Left renal cortex interstitium (tissue), 4 donors: ENCODE measurements at regions not wholly inside any gene's neighbourhood (a gene's known extent, or its start where the extent isn't known, plus 50 kb on each side); places are given as distances from the start of the nearest gene placed in this dataset.

Experiments used
- DNase-seq, 4 donors: peaks; one replicate each; pipeline ENCODE4 v3.0.0-alpha.2; 2013; ENCODE audit warnings: low read depth in 4 of 4, low spot score in 2 of 4, missing footprints in 1 of 4

DNA sequence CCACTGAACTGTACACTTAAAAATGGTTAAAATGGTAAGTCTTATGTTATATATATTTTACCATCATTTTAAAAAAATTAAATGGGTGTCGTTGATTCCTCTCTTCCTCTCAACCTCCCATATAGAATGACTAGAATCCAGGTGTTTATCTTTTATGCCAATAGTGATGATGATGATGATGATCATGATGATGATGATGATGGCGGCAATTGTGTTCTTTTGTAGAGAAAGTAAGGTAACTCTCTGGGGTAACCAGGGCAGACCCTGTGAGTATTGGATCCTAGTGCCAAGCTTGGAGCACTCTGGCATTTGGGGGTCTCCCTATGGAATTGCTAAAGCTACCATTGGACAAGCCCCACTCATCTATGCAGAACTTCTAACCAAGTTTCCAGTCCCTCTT is 113.6 kb downstream of the GLI2 start:
- DNase-seq = no peak

- DNase-seq = no peak
Measured at GRCh38 chr2:120850551-120850950, 114.9 kb downstream of the GLI2 start.

DNA sequence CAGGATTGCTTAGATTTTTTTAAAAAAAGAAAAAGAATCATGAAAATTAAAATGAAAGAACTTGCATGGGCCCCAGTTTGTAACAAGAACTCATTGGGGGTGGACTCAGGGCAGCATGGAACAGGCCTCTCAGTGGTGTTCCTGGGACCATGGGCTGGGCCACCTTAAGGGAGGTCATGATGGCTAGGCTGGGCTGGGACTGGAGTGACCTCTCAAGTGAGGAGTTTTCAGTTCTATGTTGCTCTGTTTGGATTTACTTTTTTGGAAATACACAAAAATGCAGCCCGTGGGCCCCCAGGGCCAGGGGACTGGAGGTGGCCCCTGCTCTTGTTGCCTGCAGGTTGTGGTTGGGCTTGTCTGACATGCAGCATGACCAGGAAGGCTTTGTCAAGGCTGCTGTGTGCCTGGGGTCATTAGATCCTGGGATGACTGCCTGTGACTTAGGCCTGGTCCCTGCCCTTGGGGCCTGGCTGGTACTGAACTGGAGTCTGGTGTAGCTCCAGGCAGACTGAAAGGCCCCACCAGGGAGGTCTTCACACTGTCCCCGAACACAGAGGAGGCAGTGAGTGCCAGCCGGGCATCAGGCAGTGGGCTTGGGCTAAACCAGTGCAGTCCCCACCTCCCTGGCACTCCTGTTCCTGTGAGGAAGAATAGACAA is 115.6 kb downstream of the GLI2 start:
- DNase-seq = no peak

DNA sequence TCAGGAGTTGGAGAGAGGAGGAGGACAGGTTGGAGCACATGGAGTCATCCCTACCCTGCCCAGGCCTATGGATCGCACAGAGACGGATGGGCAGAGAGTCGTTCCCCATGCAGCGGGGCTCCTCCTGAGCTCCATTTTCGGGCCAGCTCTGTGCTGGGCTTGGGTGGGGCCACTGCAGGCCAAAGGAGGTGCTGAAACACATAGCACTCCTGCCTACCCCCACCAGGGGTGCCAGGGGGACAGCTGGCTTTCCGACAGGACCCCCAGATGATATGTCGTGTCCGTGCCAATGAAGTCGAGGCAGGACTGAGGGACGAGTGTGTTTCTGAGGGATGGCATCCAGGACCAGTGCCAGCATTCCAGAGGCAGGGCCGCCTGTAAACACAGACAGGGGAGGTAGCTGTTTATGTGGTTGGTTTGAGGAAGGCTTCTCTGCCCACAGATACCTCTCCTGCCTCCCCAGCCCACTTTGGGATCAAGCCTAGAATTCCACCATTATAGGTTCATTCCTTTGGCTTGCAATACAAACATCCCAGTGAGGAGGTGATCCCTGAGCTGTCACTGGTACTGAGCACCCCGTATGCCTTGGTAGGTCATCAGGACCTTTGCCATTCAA is 116.6 kb downstream of the GLI2 start:
- no peak for DNase-seq

DNA sequence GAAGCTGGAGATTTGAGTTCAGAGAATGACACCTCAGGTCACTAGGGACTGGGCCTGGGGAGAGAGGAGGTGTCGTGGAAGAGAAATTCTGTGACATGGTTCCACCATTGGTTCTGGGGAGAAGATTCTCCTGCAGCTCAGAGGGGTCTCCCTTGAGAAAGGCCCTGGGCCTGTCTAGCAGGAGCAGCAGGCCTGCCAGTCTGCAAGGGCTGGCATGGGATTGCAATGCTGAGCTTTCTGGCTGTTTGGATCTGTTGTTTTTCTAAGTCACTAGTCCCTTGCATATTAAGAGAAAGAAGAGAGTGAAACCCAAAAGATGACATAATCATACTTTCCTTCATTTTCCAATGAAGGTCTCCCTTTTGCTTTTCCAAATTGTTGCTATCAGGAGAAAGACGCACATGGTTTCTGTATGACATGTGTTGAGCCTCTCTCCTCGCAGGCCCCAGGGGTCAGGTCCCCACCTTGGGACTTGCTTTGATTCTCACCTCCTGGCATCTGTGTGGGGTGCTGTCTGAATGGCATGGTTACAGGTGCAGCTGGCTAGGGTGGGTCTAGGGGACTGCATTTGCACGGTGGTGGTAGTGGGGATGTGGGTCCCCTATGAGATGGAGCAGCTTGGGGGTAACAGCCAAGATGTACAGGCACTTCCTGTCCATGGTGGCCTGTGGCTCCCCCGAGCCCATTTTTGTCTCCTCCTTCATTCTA is 117.8 kb downstream of the GLI2 start:
- no peak for DNase-seq

DNA sequence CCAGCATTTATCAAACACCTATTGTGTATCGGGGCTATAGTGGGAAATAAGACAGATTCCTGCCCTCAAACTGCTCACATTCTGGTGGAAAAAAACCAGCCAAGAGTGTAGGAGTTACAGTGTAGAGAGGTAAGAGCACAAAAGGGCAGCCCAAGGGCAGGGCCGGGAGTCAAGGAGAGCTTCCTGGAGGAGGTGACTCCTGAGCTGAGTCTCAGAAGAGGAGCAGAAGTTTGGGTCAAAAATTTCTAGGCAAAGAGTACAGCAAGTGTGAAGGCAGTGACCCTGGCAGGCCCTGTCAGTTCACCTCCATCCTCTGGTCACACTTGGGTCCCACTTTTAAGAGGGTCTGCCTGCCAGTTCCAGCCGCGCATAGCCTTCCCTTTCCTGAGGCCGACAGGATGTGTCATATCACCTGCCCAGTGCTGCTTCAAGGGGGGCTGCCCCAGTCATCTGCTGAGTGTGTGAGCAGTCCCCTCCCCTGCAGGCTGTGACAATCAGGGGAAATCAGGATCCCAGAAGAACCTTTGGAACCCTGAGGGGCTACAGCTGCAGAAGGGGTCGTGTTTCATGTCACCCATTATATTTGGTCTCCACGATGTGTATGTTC is 118.4 kb downstream of the GLI2 start:
- DNase-seq = no peak

- no peak for DNase-seq
Measured at GRCh38 chr2:120854766-120855530, 119.3 kb downstream of the GLI2 start.

DNA sequence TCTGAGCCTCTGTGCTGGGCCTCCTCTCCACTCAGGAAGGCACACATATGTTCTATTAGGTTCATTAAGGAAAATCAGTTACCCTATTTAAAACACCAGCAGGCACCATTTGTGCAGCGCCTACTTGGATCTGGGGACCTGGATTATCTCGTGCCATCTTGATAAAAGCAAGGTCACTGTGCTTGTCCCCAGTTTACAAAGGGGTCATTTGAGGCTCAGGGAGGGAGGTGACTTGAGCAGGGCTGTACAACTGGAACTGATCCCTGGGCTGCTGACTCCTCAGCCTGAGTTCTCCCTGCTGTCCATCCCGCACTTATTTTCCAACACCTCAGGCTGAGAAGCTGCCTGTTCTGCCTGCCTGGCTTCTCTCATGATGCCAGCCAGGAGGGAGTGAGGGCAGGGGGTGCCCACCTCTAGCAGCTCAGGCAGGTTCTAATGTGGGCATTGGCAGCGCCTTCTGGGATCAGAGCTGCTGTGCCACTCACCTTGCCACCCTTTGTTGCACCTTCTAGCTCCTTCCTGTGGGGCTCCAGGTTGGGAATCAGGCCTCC is 120.3 kb downstream of the GLI2 start:
- no peak for DNase-seq

DNA sequence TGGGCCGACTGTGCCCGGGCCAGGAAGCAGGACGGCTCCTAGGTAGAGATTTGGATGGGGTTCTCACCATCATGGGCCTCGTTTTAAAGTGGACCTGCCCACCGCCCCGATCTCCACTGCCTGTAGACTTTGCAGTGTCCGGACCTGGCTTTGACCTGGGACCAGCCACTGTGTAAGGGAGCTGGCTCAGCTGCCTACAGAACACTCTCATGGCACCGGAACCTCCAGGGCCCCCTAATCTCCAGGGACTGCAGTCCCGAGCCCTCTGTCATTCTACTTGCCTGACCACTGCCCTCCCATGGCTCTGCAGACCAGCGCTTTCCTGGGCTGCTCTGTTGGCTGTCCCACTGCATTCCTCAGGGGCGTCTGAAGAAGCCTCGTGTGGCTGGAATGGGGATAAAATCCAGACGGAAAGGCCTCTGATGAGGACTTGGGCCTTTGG is 120.8 kb downstream of the GLI2 start:
- no peak for DNase-seq

- DNase-seq = no peak
Measured at GRCh38 chr2:120857422-120857821, 121.8 kb downstream of the GLI2 start.

GRCh38 chr2:120857931-120858330 is 122.3 kb downstream of the GLI2 start:
- DNase-seq = no peak

- no peak for DNase-seq
Measured at GRCh38 chr2:120858361-120859106, 122.9 kb downstream of the GLI2 start.

GRCh38 chr2:120859128-120859527 is 123.5 kb downstream of the GLI2 start:
- peak in 1 of 4 donors; percentile 31 for DNase-seq

- no peak for DNase-seq
Measured at GRCh38 chr2:120859814-120860578, 124.3 kb downstream of the GLI2 start.

GRCh38 chr2:120860579-120860922 is 124.9 kb downstream of the GLI2 start:
- DNase-seq = no peak

- DNase-seq = no peak
Measured at GRCh38 chr2:120861191-120861575, 125.5 kb downstream of the GLI2 start.

- DNase-seq = no peak
Measured at GRCh38 chr2:120861576-120862191, 126.0 kb downstream of the GLI2 start.

DNA sequence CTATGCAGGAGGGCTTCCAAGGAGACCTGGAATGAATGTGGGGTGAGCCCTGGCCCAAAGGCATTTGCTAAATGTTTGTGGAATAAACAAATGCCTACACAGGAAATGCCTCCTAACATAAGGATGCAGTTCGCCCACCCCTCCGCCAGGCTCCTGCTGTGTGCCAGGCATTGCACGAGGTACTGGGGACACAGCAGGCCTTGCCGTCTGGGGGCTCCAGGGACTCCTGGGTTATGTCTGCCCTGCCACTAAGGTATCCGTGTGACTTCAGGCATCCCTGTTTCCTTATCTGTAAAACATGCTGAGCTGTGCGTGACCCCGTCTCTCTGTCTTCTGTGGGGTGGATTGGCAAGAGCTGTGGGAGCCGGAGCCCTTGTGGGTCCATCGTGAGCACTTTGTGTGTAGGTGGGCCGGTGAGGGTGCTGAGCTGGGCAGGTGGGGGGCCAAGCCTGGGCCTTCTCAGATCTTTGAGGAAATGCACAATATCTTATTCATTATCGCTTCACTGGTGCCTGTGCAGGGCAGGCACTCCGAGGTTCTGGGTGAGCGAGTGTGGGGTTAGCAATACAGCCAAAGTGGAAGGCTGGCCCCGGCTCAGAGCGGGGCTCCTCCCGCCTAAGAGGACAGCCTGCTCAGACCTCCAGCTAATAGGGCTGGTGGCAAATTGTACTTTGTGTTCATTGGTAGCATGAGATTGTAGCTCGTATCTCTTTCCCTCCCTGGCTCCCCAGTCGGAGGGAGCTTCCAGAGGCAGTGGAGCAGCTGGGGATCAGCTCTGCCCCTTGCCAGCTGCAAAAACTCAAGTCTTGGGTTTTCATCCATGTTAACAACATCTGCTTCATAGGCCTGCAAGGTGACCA is 126.8 kb downstream of the GLI2 start:
- no peak for DNase-seq
